H1 (cell line): ENCODE measurements at regions not wholly inside any gene's neighbourhood (a gene's known extent, or its start where the extent isn't known, plus 50 kb on each side); places are given as distances from the start of the nearest gene placed in this dataset.

Experiments used
- CTCF ChIA-PET: fragments of 300-600 bp; sonication (Branson Sonifier 250); formaldehyde crosslinking; loops from one replicate; lab custom pipeline; 2021; ENCODE audit not compliant: partially characterized antibody; lab: Charles Lee
- POLR2A ChIA-PET: fragments of 300-600 bp; sonication (Branson Sonifier 250); formaldehyde crosslinking; loops from one replicate; lab custom pipeline; 2021; ENCODE audit warnings: inconsistent platforms; ENCODE audit not compliant: partially characterized antibody; lab: Charles Lee
- DNase-seq, 2 experiments: peaks; one replicate each; pipeline versions ENCODE4 v3.0.0 to v3.0.0-alpha.2; 2010 to 2022; ENCODE audit warnings: low spot score in 2 of 2, low read depth in 1 of 2, mixed read lengths in 1 of 2
- FAIRE-seq: peaks from 2 replicates; lab custom pipeline; 2011; peaks lifted over from hg19 to GRCh38; lab: Jason Lieb, UNC
- H2AFZ ChIP-seq: 2 replicates; pipeline ENCODE4 v1.8.1; 2012; ENCODE audit warnings: low read length, inconsistent platforms
- H2AK5ac ChIP-seq: 2 replicates; pipeline ENCODE4 v1.6.1; 2013; ENCODE audit warnings: low read depth, low read length
- H2BK120ac ChIP-seq: replicated peaks from 2 replicates; pipeline ENCODE3; 2013; ENCODE audit warnings: low read depth, low read length, inconsistent platforms
- H2BK12ac ChIP-seq: 2 replicates; pipeline ENCODE4 v1.6.1; 2013; ENCODE audit warnings: low read depth, low read length
- H2BK15ac ChIP-seq: 2 replicates; pipeline ENCODE4 v1.6.1; 2013; ENCODE audit warnings: low read length
- H2BK20ac ChIP-seq: 2 replicates; pipeline ENCODE4 v1.6.1; 2013; ENCODE audit warnings: low read length
- H2BK5ac ChIP-seq: 2 replicates; pipeline ENCODE4 v1.6.1; 2013; ENCODE audit warnings: low read depth, low read length
- H3K14ac ChIP-seq: 2 replicates; pipeline ENCODE4 v1.6.1; 2013; ENCODE audit warnings: inconsistent platforms; ENCODE audit not compliant: insufficient read length
- H3K18ac ChIP-seq: 2 replicates; pipeline ENCODE4 v1.6.1; 2013; ENCODE audit warnings: low read length; ENCODE audit errors: extremely low read depth
- H3K23ac ChIP-seq: 2 replicates; pipeline ENCODE4 v1.6.1; 2013; ENCODE audit warnings: inconsistent platforms; ENCODE audit not compliant: insufficient read length
- H3K23me2 ChIP-seq: 2 replicates; pipeline ENCODE4 v1.6.1; 2013; ENCODE audit warnings: low read depth, low read length
- H3K27ac ChIP-seq: 2 replicates; pipeline ENCODE4 v1.6.1; 2011; ENCODE audit warnings: low read depth, low read length, inconsistent platforms
- H3K27me3 ChIP-seq, 4 experiments: replicated peaks in 1 of 4; 1 replicate in 1 of 4; 2 replicates in 3 of 4; pipeline versions ENCODE4 v1.6.1 to v1.8.1; 2011 to 2013; ENCODE audit warnings: low read length in 3 of 4, mild to moderate bottlenecking in 3 of 4, inconsistent platforms in 2 of 4, mixed read lengths in 2 of 4, moderate library complexity in 1 of 4; ENCODE audit not compliant: control insufficient read depth in 3 of 4, insufficient read depth in 3 of 4; ENCODE audit errors: extremely low read depth in 1 of 4
- H3K36me3 ChIP-seq, 4 experiments: 2 replicates each; pipeline versions ENCODE4 v1.6.1 to v1.8.1; 2011 to 2013; ENCODE audit warnings: mild to moderate bottlenecking in 4 of 4, low read length in 3 of 4, moderate library complexity in 2 of 4, control low read depth in 1 of 4, inconsistent platforms in 1 of 4; ENCODE audit not compliant: insufficient read depth in 4 of 4, control insufficient read depth in 2 of 4
- H3K4ac ChIP-seq: replicated peaks from 2 replicates; pipeline ENCODE3; 2013; ENCODE audit warnings: low read length, low read depth, mixed read lengths, inconsistent platforms; ENCODE audit not compliant: insufficient read length
- H3K4me1 ChIP-seq, 4 experiments: replicated peaks in 1 of 4; 1 replicate in 1 of 4; 2 replicates in 3 of 4; pipeline versions ENCODE4 v1.6.1 to v1.8.1; 2011 to 2013; ENCODE audit warnings: low read length in 3 of 4, inconsistent platforms in 2 of 4, mixed read lengths in 1 of 4; ENCODE audit not compliant: insufficient read depth in 4 of 4, control insufficient read depth in 3 of 4
- H3K4me2 ChIP-seq, 2 experiments: 2 replicates each; pipeline versions ENCODE4 v1.6.1 to v1.8.1; 2011 to 2013; ENCODE audit warnings: low read depth in 2 of 2, low read length in 2 of 2, control low read depth in 1 of 2, inconsistent platforms in 1 of 2, mild to moderate bottlenecking in 1 of 2; ENCODE audit not compliant: insufficient read depth in 1 of 2
- H3K4me3 ChIP-seq, 4 experiments: fragments of 200-600, 300-600 bp in 1 of 4; sonication (generic), shearing (Covaris generic), sonication (Bioruptor Twin) in 1 of 4; 2 replicates each; pipeline versions ENCODE4 v1.5.1 to v1.8.1; 2011 to 2016; ENCODE audit warnings: low read length in 4 of 4, low read depth in 3 of 4, control low read depth in 2 of 4, inconsistent platforms in 2 of 4, mild to moderate bottlenecking in 2 of 4, mixed read lengths in 1 of 4, moderate library complexity in 1 of 4; ENCODE audit not compliant: insufficient read depth in 2 of 4; ENCODE audit errors: extremely low read depth in 1 of 4
- H3K56ac ChIP-seq: replicated peaks from 2 replicates; pipeline ENCODE3; 2013; ENCODE audit warnings: low read depth, mild to moderate bottlenecking, mixed read lengths, low read length, inconsistent platforms; ENCODE audit not compliant: insufficient read length
- H3K79me1 ChIP-seq: 2 replicates; pipeline ENCODE4 v1.6.1; 2013; ENCODE audit warnings: low read depth, low read length, control low read depth
- H3K79me2 ChIP-seq, 2 experiments: 2 replicates each; pipeline versions ENCODE4 v1.6.1 to v1.8.1; 2012 to 2013; ENCODE audit warnings: low read length in 2 of 2, mild to moderate bottlenecking in 2 of 2, inconsistent platforms in 1 of 2; ENCODE audit not compliant: insufficient read depth in 2 of 2, control insufficient read depth in 1 of 2
- H3K9ac ChIP-seq, 4 experiments: replicated peaks in 1 of 4; 1 replicate in 1 of 4; 2 replicates in 3 of 4; pipeline versions ENCODE4 v1.6.1 to v1.8.1; 2011 to 2013; ENCODE audit warnings: low read depth in 3 of 4, low read length in 3 of 4, control low read depth in 2 of 4, mild to moderate bottlenecking in 2 of 4, moderate library complexity in 2 of 4, inconsistent platforms in 1 of 4; ENCODE audit errors: extremely low read depth in 1 of 4
- H3K9me3 ChIP-seq, 2 experiments: 2 replicates each; pipeline versions ENCODE4 v1.6.1 to v1.8.1; 2012 to 2013; ENCODE audit warnings: mild to moderate bottlenecking in 2 of 2, moderate library complexity in 2 of 2, control low read depth in 1 of 2, inconsistent platforms in 1 of 2, low read depth in 1 of 2, low read length in 1 of 2, mixed read lengths in 1 of 2; ENCODE audit not compliant: insufficient read depth in 2 of 2
- H4K20me1 ChIP-seq, 2 experiments: replicated peaks in 1 of 2; 2 replicates each; pipeline versions ENCODE3 to v1.8.1; 2011 to 2013; ENCODE audit warnings: inconsistent platforms in 2 of 2, low read length in 2 of 2, mild to moderate bottlenecking in 1 of 2; ENCODE audit not compliant: insufficient read depth in 2 of 2, control insufficient read depth in 1 of 2
- H4K5ac ChIP-seq: 2 replicates; pipeline ENCODE4 v1.6.1; 2013; ENCODE audit warnings: low read length, low read depth, mixed read lengths, inconsistent platforms; ENCODE audit not compliant: insufficient read length
- H4K8ac ChIP-seq: 2 replicates; pipeline ENCODE4 v1.8.0; 2013; ENCODE audit warnings: mild to moderate bottlenecking, moderate library complexity, low read length, inconsistent platforms; ENCODE audit not compliant: insufficient read depth; ENCODE audit errors: extremely low read depth
- H4K91ac ChIP-seq: replicated peaks from 2 replicates; pipeline ENCODE3; 2013; ENCODE audit warnings: low read length, mixed read lengths, inconsistent platforms; ENCODE audit not compliant: insufficient read length
- FOSL1 ChIP-seq: IDR thresholded peaks from 2 replicates; pipeline ENCODE4 v1.6.1; 2011; ENCODE audit warnings: mild to moderate bottlenecking, low read depth, low read length, moderate library complexity; ENCODE audit not compliant: insufficient read depth
- WGBS, 2 experiments: shearing (Covaris generic) in 1 of 2; methylation state at CpG; one replicate each; pipeline versions ENCODE4 v1.1.6 to v1.1.7; 2013 to 2015; ENCODE audit warnings: low lambda C conversion rate in 2 of 2, mixed read lengths in 2 of 2, inconsistent platforms in 1 of 2, low coverage in 1 of 2, missing lambda C conversion rate in 1 of 2; ENCODE audit not compliant: insufficient replicate concordance in 2 of 2, insufficient coverage in 1 of 2, insufficient read length in 1 of 2; ENCODE audit errors: extremely low coverage in 1 of 2, missing lambda C conversion rate in 1 of 2; 5-methylcytosine and 5-hydroxymethylcytosine counted together
- TF ChIP-seq, protein P1 (sequence below): IDR thresholded peaks from 2 replicates; pipeline ENCODE4 v1.6.1; 2011; ENCODE audit warnings: low read depth, mild to moderate bottlenecking, low read length; ENCODE audit not compliant: insufficient read depth

DNA sequence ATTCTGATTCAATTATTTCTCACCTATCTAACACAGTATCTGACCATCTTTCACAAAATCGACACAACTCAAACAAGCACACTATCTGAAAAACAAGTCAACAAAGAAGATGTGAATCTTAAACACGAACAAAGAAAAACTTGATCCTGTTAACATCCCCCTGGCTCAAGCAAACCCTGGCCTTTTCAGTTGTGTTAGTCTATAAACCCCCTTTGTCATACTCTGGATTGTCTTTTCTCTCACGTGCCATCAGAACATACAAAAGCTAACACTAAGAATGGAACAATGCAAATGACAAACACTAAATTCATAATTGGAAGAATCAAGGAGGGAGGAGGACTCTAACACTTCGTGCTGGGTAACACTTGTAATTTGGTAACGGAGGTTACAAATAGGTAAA, 168.7 kb downstream of the GASK1B start:
- 91 to 100% methylated on average over 1 to 5 of the region's 5 CpGs for WGBS, 2 experiments

More for the DNA sequence above, 168.7 kb downstream of the GASK1B start:
- Histone ChIP-seq H3K9me3 (no peaks in the 10 kb centered on the region), H4K91ac (no peak overlapping the region), H2BK20ac (no peak overlapping the region)
- TF ChIP-seq FOSL1: no peak
- TF ChIP-seq, protein P1, sequence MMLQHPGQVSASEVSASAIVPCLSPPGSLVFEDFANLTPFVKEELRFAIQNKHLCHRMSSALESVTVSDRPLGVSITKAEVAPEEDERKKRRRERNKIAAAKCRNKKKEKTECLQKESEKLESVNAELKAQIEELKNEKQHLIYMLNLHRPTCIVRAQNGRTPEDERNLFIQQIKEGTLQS: no peak
- TF ChIP-seq, all 59 proteins: peak for 0
- no peak overlapping the region for H2AK5ac ChIP-seq
- no peak overlapping the region for H3K56ac ChIP-seq
- no peak overlapping the region for H2BK5ac ChIP-seq
- no peaks in the 10 kb centered on the region for H3K27me3 ChIP-seq
- H3K23me2 ChIP-seq: no peaks in the 10 kb centered on the region
- no peaks in the 10 kb centered on the region for H4K20me1 ChIP-seq
- H3K79me2 ChIP-seq: no peaks in the 10 kb centered on the region
- ChIA-PET CTCF (interaction anchor here (1.5 kb wide), 1 partner anchor 167 kb away, joined by 5 read pairs; no protein-coding TSS in a partner anchor), POLR2A (no interaction called here)
- H3K14ac ChIP-seq: no peak overlapping the region
- H3K23ac ChIP-seq: no peak overlapping the region
- no peaks in the 10 kb centered on the region for H3K4me1 ChIP-seq
- H2BK12ac ChIP-seq: no peak overlapping the region
- no peak overlapping the region for H3K4me2 ChIP-seq
- H2AFZ ChIP-seq: no peak overlapping the region
- no peak overlapping the region for H3K18ac ChIP-seq
- H2BK120ac ChIP-seq: no peak overlapping the region
- no peak overlapping the region for H3K9ac ChIP-seq
- H3K27ac ChIP-seq: no peak overlapping the region
- no peaks in the 10 kb centered on the region for H3K36me3 ChIP-seq
- H4K8ac ChIP-seq: no peak overlapping the region
- H4K5ac ChIP-seq: no peak overlapping the region
- no peak overlapping the region for H3K4me3 ChIP-seq
- no peak for DNase-seq
- no peak for FAIRE-seq
- no peak overlapping the region for H2BK15ac ChIP-seq
- no peaks in the 10 kb centered on the region for H3K79me1 ChIP-seq
- H3K4ac ChIP-seq: no peak overlapping the region
